Lower leg skin (tissue), 3 donors: ENCODE measurements at regions not wholly inside any gene's neighbourhood (a gene's known extent, or its start where the extent isn't known, plus 50 kb on each side); places are given as distances from the start of the nearest gene placed in this dataset.

Source experiments
- CTCF ChIP-seq, 3 donors: fragments of 450-650 bp; IDR thresholded peaks; one replicate each; pipeline ENCODE4 v1.5.1; 2016; ENCODE audit warnings: antibody characterized with exemption in 3 of 3, mild to moderate bottlenecking in 3 of 3, moderate library complexity in 2 of 3
- POLR2A ChIP-seq, 2 donors: fragments of 450-650 bp; IDR thresholded peaks; one replicate each; pipeline ENCODE4 v1.6.1; 2016 to 2017; ENCODE audit warnings: antibody characterized with exemption in 2 of 2, mild to moderate bottlenecking in 1 of 2, moderate library complexity in 1 of 2

DNA sequence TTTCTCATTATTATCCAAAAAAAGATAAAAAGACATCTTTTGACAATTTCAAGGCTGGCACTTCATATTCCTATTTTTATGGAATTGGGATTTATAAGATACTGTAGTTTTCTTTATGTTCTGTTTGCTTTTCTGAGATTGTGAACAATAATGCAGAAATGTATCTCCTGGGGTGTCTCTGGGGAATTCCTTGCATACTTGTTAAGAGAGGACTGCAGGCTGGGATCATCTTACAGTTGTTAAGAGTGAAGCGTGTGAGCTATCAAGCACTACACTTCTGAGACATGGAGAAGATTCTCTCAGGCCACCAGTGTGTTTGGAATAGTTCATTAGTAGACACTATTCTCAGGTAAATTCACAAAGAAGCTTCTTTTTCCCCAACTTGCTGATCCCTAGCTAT is 963.3 kb upstream of the GJE1 start:
- TF ChIP-seq POLR2A (IDR thresholded peaks at IDR 0.05) (no peak), CTCF (IDR thresholded peaks at IDR 0.05) (no peak)
